Astrocyte of the spinal cord (primary cell): ENCODE measurements at regions not wholly inside any gene's neighbourhood (a gene's known extent, or its start where the extent isn't known, plus 50 kb on each side); places are given as distances from the start of the nearest gene placed in this dataset.

Source experiments
- DNase-seq: peaks from one replicate; pipeline ENCODE4 v3.0.0; 2011; ENCODE audit warnings: low read depth, low spot score
- H3K4me3 ChIP-seq: 2 replicates; pipeline ENCODE4 v1.5.1; 2011; ENCODE audit warnings: low read depth, mild to moderate bottlenecking, low read length, moderate library complexity
- CTCF ChIP-seq: IDR thresholded peaks from 2 replicates; pipeline ENCODE4 v1.5.1; 2012; ENCODE audit warnings: low read depth, mild to moderate bottlenecking, low read length, inconsistent platforms
- in situ Hi-C: cut with HindIII; loops from 2 replicates; pipeline ENCODE4 v1.10.0; 2017; ENCODE audit warnings: low sequenced_read_pairs

GRCh38 chr4:11620861-11621260, 192.2 kb upstream of the HS3ST1 start:
- TF ChIP-seq CTCF = no peak
- no peak overlapping the region for H3K4me3 ChIP-seq
- in situ Hi-C loops = no loop called here
- no peak for DNase-seq

- no peak for DNase-seq
- no peak overlapping the region for H3K4me3 ChIP-seq
- no peak for TF ChIP-seq CTCF
- in situ Hi-C loops = no loop called here
These were observed 190.1 kb upstream of the HS3ST1 start for GRCh38 chr4:11618666-11619282.

GRCh38 chr4:11616856-11617255, 188.2 kb upstream of the HS3ST1 start:
- no peak overlapping the region for H3K4me3 ChIP-seq
- TF ChIP-seq CTCF = no peak
- in situ Hi-C loops = no loop called here
- DNase-seq = no peak

- DNase-seq = no peak
- TF ChIP-seq CTCF = no peak
- no peak overlapping the region for H3K4me3 ChIP-seq
- in situ Hi-C loops = no loop called here
These were observed 186.9 kb upstream of the HS3ST1 start for GRCh38 chr4:11615601-11616000.

- no peak for TF ChIP-seq CTCF
- DNase-seq = peak; percentile 38
- H3K4me3 ChIP-seq = no peak overlapping the region
- in situ Hi-C loops = no loop called here
These were observed 185.7 kb upstream of the HS3ST1 start for GRCh38 chr4:11614426-11614825.

GRCh38 chr4:11611868-11612267, 183.2 kb upstream of the HS3ST1 start:
- no peak for TF ChIP-seq CTCF
- in situ Hi-C loops = no loop called here
- H3K4me3 ChIP-seq = no peak overlapping the region
- no peak for DNase-seq

- DNase-seq = no peak
- TF ChIP-seq CTCF = no peak
- H3K4me3 ChIP-seq = no peak overlapping the region
- in situ Hi-C loops = no loop called here
These were observed 181.1 kb upstream of the HS3ST1 start for GRCh38 chr4:11609751-11610150.
